GM19238 (cell line): ENCODE measurements at regions not wholly inside any gene's neighbourhood (a gene's known extent, or its start where the extent isn't known, plus 50 kb on each side); places are given as distances from the start of the nearest gene placed in this dataset.

Experiments
- DNase-seq: peaks from one replicate; pipeline ENCODE4 v3.0.0; 2011; ENCODE audit warnings: low spot score; ENCODE audit not compliant: insufficient read length

DNA sequence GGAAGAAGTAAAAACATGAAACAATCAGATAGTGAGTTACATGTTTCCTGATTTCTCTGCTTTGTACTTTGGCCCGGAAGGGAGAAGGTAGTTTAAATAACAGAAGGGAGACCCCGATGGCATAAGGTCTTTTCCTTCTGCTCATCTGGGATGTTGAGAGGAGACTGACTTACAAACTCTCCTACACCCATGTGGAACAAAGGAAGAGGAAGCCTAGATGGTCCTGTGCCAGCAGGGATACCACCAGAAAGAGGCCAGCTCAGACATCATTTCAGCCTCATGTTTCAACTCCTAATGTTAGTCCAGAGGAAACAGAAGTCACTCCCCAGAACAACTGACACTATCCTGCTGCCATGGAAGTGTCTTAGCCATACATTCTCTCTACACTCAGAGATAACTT, 250.7 kb upstream of the NOX3 start:
- no peak for DNase-seq

DNA sequence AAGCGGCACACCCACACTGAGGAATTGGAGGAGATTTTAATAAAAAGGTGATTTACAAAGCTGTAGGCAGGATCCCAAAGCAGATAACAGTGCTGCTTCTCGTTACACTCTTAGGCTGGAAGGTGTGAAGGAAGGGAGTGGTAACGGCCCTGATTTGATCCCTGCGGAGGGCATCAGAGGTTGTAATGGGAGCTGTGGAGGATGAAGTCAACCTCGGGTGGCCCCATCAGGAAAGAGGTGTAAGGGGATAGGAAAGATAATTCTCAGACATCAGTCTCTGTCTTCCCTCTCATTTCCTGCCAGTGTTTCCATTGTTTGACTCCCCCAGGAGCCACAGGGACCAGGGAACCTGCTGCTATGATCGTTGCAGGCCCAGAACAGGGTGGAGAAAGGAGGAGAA, 245.7 kb upstream of the NOX3 start:
- DNase-seq: no peak

DNA sequence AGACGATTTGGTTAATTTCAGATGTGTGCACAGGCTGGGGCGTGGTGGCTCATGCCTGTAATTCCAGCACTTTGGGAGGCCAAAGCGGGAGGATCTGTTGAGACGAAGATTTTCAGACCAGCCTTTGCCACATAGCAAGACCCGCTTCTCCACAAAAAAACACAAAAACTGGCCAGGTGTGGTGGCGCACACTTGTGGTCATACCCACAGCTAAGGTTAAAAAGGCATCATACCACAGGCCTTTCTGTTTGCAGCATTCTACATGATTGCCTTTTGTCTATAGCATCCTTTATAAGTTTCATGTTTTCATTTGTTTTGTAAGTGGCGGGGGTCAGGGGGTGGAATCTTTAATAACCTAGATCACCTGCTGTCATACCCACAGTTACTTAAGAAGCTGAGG, 239.9 kb upstream of the NOX3 start:
- no peak for DNase-seq

DNA sequence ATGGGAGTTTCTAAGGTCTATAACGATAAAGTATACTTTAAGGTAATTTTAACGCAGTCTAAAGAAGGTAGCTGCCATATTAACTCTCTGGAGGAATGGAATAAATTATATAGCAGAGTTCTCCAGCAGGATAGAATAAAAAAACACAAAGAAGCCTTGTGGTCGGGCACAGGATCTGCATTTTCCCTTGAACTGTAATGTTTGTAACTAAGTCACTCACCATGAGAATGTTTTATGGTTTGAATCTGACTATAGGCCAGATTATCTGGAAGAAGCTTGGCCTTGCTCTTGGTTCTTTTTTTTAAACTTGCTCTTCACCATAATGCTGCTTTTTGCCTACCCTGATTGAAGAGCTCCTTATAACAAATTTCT, 238.8 kb upstream of the NOX3 start:
- DNase-seq: no peak

DNA sequence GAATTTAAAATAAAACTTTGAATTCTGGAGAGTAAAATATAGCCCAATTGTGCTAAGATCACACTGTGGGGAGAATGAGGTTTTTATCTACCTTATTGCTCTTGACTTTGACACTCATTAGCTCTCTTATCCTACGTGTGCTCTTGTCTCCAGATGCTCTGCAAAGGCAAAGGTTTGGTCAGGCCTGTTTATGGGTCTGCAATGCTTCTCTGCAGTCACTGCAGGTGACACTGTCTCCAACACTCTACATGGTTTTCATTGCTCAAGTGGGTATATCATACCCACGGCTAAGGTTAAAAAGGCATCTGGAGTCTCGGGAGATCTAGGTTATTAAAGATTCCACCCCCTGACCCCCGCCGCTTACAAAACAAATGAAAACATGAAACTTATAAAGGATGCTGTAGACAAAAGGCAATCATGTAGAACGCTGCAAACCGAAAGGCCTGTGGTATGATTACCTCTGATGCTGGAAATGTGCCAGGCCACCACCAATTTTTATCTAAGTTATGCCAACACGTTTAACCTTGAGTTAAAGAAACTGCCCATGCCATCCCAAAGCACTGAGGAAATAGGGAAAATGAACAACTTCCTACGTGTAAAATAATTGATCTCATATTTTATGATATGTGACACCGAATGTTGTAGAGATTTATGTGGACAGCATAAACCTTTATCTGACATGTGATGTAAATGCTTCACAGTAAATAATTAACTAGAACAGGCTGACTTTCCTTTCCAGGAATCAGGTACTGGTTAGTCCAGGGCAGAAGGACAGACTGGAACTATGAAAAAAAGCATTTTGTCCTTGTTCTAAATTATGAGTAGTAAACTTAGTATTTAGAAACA, 238.2 kb upstream of the NOX3 start:
- DNase-seq: no peak

DNA sequence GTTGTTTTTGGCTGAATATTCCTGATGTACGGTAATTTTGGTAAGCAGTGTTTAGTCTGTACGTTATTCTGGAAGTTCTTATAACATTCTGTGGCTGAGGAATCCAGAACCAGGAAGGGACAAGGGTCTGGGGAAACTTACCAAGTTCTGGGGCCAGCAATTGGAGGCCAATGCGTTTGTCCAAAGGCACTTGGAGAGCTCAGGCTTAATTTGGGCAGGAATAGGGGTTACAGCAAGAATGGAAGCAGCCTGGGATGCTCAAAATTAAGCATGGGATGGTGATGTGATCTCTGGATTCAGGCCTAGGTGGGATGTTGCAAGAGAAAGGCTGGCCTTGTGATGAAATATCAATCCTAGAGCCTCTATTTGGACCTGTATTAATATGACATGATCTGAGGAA, 235.2 kb upstream of the NOX3 start:
- no peak for DNase-seq

DNA sequence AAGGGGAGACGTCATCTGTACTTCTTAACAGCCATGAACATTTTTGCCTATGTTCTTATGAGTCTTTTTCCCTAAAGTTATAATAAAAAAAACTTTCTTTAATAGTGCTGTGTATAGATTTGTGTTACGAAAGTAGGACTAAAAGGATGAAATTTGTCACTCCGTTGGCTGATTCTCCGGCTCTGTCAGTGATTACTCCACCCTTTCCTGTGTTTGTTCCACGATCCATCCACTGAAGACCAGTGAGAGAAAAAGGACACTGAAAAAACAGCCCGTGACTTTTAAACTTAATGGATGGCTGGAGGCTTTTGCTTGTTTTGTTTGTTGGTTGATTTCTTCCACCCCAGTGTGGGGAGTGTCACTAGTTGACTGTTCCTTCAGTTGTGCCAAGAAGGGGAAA, 232.0 kb upstream of the NOX3 start:
- no peak for DNase-seq

DNA sequence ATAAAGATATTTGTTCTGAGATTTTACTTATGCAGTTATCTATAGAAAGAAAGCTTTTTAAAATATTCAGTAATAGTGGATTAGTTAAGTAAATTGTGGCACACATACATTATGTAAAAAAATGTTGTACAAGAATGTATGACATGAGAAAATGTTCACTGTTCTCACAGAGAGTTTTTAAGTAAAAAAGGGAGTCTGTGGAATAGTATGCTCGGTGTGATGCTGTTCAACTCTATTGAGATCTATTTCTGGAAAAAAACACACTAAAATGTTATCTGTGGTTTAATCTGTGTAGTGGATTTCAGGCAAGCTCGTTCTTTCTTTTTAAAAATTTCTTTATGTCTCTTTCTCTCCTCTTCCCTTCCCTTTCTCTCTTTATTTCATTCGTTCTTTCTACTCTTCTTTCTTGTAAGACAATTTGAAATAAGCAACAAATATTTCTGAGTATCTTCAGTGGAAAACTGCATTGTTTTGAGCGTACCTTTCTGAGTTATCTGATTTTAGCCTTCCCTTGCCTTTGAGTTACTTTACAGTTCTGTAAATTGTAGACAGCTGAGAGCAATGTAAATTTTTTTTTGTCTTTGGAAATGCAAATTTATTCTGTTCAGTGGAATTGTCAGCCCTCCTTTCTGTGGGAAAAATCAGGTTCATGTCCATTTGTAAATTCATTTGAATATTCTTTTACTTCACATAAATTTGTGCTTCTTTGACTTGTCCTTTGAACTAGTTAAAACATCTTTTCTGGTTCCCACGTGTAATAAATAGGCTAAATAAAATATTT, 229.0 kb upstream of the NOX3 start:
- DNase-seq: no peak

DNA sequence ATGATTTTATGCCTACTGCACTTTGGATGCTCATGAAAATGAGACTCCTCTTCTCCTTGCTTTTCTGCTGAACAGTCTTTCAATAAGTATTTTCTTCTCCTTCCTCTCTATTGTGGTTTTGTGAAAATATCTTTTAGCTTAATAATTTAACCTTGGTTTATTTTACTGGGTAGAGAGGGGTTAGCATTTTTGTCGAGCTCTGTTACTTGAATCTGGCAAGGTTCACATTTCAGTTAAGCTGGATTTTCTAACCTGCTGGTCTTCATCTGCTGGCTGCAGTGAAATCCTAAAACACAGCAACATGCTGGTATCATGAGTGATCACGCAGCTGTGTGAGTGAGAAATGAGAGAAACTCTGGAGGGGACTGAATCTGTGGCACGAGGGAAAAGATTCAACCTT, 222.7 kb upstream of the NOX3 start:
- no peak for DNase-seq

DNA sequence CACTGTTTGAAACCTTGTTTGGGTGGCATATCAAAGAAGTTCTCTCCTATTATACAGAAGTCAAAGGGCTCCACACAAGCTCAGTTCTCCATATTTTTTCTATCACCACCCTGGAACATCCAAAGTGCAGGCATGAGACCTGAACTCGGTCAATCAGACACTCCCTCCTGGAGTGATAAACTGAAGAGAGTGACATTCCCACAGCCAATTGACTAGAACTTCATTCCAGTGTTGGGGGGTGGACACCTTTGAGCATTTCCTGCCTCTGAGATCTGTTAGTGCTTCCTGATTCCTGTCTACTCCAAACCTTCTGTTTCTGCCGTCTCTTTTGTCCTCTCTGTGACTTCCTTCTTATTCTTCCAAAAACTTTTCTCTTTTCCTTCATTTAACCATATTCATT, 220.7 kb upstream of the NOX3 start:
- no peak for DNase-seq

DNA sequence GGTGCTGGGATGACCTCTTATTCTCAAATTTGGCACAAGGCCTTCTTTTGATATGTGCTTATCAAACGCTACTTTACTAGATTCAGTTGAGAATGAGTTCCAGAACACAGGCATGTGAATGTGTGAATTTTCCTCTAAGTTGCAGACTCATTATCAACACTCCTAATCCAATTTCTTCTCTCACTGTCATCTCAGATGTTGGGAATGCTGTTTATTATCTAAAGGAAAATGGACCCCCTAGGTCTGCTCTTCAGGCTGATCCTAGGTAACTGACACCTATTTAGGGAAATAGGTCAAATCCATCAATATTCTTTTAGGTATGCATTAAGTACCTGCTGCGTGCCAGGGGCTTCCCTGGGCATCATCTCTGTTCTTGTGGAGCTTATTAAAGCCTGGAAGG, 215.0 kb upstream of the NOX3 start:
- DNase-seq: no peak

DNA sequence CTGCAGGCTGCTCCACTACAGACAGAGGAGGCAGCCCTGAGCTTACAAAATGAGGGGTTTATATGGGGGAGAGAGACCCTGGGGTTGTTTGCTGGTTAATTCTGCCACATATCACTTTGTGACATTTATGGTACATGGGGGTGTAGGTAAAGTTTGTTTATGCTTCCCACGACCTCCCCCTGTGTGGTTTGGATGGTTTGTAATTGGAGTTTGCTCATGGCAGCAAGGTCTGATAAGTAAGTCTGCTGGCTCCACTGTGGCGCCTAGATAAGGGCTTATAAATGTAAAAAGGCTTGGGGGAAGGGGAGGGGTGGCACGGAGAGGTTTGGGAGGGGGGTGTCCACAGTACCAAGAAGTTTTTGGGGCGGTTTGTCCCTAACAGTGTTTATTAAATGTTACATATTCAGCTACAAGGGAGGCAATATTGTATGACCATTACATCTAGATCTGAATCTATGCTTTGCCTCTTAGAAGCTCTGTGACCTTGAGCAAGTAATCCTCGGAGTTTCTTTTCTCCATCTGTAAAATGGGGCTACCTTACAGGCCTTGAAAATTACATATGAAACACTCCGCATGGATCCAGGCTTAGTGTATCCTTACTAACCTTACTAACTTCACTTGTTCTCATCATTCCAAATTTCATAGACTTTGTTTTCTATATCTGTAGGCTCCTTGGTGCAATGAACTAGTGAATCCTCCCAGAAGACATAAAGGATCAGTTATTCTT, 204.8 kb upstream of the NOX3 start:
- no peak for DNase-seq

DNA sequence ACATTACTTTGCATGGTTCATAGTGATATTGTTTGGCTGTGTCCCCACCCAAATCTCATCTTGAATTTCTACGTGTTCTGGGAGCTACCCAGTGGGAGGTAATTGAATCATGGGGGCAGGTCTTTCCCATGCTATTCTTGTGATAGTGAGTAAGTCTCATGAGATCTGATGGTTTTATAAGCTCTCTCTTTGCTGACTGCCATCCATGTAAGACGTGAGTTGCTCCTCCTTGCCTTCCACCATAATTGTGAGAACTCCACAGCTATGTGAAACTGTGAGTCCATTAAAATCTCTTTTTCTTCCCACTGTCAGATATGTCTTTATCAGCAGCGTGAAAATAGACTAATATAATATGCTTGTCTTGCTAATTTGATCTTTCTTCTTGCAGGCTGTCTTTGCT, 200.4 kb upstream of the NOX3 start:
- no peak for DNase-seq

DNA sequence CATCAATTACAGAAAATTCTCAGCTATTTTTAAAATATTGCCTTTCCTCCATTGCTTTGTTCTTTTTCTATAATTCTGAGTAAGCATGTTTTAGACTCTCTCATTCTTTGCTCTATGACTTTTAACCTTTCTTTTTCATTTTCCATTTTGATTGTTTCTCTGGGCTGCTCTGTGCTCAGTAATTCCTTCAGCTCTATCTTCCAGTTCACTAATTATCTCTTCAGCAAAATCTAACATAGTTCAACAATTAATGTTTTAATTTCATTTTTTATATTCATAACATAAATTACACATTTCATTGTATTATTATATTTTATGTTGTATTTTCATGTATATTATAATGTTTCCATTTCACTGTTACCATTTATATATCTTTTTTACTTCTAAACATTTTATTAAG, 198.8 kb upstream of the NOX3 start:
- no peak for DNase-seq

DNA sequence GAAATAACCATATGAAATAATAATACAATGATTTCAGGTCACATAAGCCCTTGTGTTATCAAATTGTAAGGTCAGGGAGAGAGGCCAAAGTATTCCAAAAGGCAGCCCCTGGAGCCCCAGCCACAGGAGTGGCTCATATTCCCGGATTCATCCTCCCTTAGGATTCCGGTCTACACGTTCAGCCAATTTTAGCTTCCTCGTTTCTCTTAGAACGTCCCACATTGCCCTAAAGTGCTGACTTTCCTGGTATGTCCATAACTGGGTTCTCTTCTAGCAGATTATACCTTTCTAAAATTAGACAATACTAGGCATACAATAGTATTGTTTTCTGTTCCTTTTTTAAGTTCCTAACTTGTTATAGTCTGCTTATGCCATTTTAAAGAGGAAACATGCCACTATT, 192.7 kb upstream of the NOX3 start:
- no peak for DNase-seq

DNA sequence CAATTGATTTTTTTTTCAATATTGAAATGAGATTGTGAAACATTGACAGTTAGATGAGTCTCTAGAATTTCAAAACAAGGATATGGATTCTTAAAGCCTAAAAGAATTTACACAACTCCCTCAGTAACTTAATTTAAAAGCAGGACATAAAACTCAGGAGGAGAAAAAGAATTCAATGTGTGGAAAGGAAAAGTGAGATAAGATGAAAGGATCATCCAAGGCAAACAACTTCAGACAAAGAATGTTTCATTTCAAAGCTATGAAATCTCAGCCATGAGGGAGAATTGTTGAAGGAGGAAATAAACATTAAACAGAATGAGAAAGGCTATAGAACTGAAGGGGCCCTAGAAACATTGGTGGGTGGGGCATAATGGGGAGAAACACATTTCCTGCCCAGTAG, 191.7 kb upstream of the NOX3 start:
- DNase-seq: no peak

DNA sequence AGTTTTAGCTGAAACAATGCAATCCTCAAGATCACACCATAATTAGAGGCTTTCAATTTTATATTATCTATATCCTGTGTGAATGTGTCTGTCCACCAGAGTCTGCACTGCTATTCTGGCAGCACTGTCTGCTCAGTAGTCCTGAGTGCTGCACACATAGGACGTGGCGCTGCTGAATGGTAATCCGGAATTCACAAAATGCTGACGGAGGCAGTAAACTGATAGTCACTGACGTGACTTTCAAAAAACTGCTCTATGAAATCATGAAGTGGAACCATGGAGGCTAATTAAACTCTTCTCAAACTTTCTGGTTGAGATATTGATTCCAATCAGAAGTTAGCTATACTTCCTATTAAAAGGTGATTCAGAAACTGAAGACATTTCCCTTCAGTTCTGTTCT, 190.8 kb upstream of the NOX3 start:
- no peak for DNase-seq

DNA sequence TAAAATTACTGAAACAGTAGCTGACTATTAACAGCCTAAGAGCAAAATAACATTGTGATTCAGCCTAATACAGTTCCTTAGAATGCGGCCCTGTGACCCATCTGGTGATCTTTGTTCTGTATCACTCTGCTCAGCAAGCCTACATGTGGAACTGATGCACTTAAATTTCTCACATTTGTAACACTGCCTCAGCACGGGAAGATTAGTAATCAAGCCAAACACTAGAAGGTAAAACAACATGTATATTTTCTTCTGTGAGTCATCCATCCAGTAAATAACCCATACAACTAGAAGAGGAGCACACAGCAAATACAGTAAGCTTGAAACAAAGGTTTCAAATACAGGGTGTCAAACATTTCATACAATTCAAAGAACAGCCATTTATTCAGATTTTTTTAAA, 189.7 kb upstream of the NOX3 start:
- DNase-seq: no peak

DNA sequence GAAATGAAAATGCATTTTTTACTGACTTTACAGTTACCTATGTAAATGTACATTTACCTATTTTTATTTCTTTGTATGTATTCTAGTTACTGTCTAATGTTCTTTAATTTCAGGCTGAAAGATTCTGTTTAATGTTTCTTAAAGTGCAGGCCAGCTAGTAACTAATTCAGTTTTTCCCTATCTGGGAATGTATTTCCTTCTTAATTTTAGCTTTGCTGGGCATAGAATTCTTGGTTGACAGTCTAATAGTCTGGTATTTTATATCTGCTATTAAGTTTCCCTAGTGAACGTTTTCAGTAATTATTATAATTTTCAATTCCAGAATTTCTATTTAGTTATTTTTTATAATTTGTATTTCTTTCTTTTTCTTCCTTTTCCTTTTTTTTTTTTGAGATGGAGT, 186.0 kb upstream of the NOX3 start:
- no peak for DNase-seq

DNA sequence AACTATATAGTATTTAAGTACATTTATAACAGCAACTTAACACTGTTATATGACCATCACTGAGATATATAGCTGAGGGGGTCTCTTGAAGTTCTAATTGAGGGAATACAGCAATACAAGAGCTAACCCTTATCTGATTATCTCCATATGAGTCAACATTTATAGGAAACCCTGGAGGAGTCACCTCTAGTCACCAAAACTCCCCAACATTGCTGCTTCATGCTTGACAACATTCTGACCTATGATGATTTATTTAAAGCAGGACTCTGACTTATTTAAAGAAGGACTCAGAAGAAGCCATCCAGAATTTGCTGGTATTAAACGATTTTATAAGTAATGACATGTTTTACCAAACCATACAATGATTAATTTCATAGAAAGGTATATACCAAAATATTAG, 182.6 kb upstream of the NOX3 start:
- DNase-seq: no peak

DNA sequence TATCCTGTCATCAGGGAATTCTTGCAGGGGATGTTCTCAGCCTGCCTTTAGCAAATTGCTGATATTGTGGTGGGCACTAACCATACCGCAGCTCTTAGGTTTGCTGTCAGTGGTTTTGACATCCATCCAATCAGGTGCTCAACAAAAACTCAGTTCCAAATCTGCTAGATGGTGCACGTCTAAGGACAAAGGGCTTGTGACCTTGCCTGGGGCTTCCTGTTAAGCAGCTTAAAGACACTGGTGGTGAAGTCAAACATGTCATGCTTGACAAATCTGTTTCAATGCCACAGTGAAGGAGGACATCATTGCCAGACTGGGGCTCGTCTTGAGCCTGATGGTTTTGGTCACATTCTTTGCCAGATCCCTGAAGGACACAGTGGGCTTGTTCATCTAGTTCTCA, 179.8 kb upstream of the NOX3 start:
- DNase-seq: no peak

DNA sequence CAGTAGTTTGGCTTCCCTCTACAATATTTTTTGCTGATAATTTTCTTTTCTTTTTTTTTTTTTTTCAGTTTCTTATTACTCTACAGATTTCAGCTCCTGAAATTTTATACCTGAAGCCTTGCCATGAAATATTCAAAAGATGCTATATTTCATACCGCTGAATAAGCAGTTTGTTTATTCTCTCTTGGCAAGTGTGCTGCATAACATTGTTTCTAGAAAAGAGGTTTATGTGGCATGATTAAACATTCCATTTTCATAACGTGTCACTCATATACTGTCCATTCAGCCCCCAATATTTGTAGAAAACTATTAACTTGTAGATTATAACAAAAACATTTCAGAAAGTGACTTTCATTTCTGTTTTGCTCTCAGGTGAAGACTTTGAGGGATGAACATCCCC, 174.4 kb upstream of the NOX3 start:
- DNase-seq: no peak
